LNCaP clone FGC (cell line): ENCODE measurements at regions not wholly inside any gene's neighbourhood (a gene's known extent, or its start where the extent isn't known, plus 50 kb on each side); places are given as distances from the start of the nearest gene placed in this dataset.

Source experiments
- DNase-seq: peaks from one replicate; pipeline ENCODE4 v3.0.0-alpha.2; 2011; ENCODE audit warnings: low read depth
- H3K4me3 ChIP-seq: 2 replicates; pipeline ENCODE4 v1.5.1; 2011; ENCODE audit warnings: mild to moderate bottlenecking, low read depth, low read length, control low read depth
- CTCF ChIP-seq: IDR thresholded peaks from 2 replicates; pipeline ENCODE4 v1.5.1; 2012; ENCODE audit warnings: mild to moderate bottlenecking; ENCODE audit not compliant: control insufficient read depth, insufficient read depth; ENCODE audit errors: extremely low read depth

- H3K4me3 ChIP-seq = no peak overlapping the region
- no peak for TF ChIP-seq CTCF
- no peak for DNase-seq
Observed at GRCh38 chr6:132214716-132215115, 186.6 kb downstream of the MOXD1 start.

GRCh38 chr6:132213732-132214131 lies 187.5 kb downstream of the MOXD1 start:
- no peak overlapping the region for H3K4me3 ChIP-seq
- no peak for DNase-seq
- no peak for TF ChIP-seq CTCF

GRCh38 chr6:132213191-132213590 lies 188.1 kb downstream of the MOXD1 start:
- no peak for TF ChIP-seq CTCF
- no peak for DNase-seq
- no peak overlapping the region for H3K4me3 ChIP-seq

GRCh38 chr6:132210886-132211563 lies 190.2 kb downstream of the MOXD1 start:
- no peak for DNase-seq
- H3K4me3 ChIP-seq = no peak overlapping the region
- no peak for TF ChIP-seq CTCF

- no peak for TF ChIP-seq CTCF
- H3K4me3 ChIP-seq = no peak overlapping the region
- no peak for DNase-seq
Observed at GRCh38 chr6:132209351-132209750, 191.9 kb downstream of the MOXD1 start.

- TF ChIP-seq CTCF = no peak
- no peak overlapping the region for H3K4me3 ChIP-seq
- no peak for DNase-seq
Observed at GRCh38 chr6:132207991-132208390, 193.3 kb downstream of the MOXD1 start.

- H3K4me3 ChIP-seq = no peak overlapping the region
- no peak for DNase-seq
- TF ChIP-seq CTCF = no peak
Observed at GRCh38 chr6:132205946-132206345, 195.3 kb downstream of the MOXD1 start.
